NCI-H748 (cell line): ENCODE measurements at regions not wholly inside any gene's neighbourhood (a gene's known extent, or its start where the extent isn't known, plus 50 kb on each side); places are given as distances from the start of the nearest gene placed in this dataset.

Experiments
- DNase-seq: peaks from one replicate; lab custom pipeline; 2025; ENCODE audit not compliant: unreplicated experiment; lab: John Stamatoyannopoulos, UW

GRCh38 chr11:10908215-10908951, 50.5 kb upstream of the ZBED5 start:
- DNase-seq, result no peak
